HepG2 (cell line): ENCODE measurements at regions not wholly inside any gene's neighbourhood (a gene's known extent, or its start where the extent isn't known, plus 50 kb on each side); places are given as distances from the start of the nearest gene placed in this dataset.

Source experiments
- AHR ChIP-seq: IDR thresholded peaks from 2 replicates; pipeline ENCODE4 v1.6.1; 2018; ENCODE audit warnings: missing genetic modification reagents, missing compliant biosample characterization
- FLYWCH1 ChIP-seq: sonication (generic); formaldehyde crosslinking; IDR thresholded peaks from 2 replicates; pipeline ENCODE4 v1.8.1; 2023; ENCODE audit warnings: mild to moderate bottlenecking, missing genetic modification reagents
- FOXM1 ChIP-seq: sonication (generic); formaldehyde crosslinking; IDR thresholded peaks from 2 replicates; pipeline ENCODE4 v1.5.0; 2020; ENCODE audit warnings: missing genetic modification reagents
- GLI4 ChIP-seq: sonication (generic); formaldehyde crosslinking; IDR thresholded peaks from 2 replicates; pipeline ENCODE4 v1.5.1; 2020; ENCODE audit warnings: missing genetic modification reagents, mild to moderate bottlenecking, moderate library complexity, borderline replicate concordance
- MAZ ChIP-seq, 2 experiments: sonication (generic) in 1 of 2; formaldehyde crosslinking in 1 of 2; IDR thresholded peaks; 2 replicates each; pipeline versions ENCODE4 v1.5.0 to v1.6.1; 2012 to 2020; ENCODE audit warnings: low read depth in 2 of 2, mild to moderate bottlenecking in 2 of 2, borderline replicate concordance in 1 of 2, improper control_type of control experiment in 1 of 2, low read length in 1 of 2, missing genetic modification reagents in 1 of 2, moderate library complexity in 1 of 2
- NONO ChIP-seq, 2 experiments: fragments of 450-650 bp in 1 of 2; sonication (generic) in 1 of 2; formaldehyde crosslinking in 1 of 2; IDR thresholded peaks in 1 of 2; conservative IDR thresholded peaks in 1 of 2; 2 replicates each; pipeline versions ENCODE4 v1.6.1 to v1.8.0; 2017 to 2022; ENCODE audit warnings: mild to moderate bottlenecking in 1 of 2, missing genetic modification reagents in 1 of 2, moderate library complexity in 1 of 2
- POLR2A ChIP-seq, 2 experiments: IDR thresholded peaks; 2 replicates each; pipeline ENCODE4 v1.6.1; 2011; ENCODE audit warnings: low read depth in 2 of 2, low read length in 2 of 2, mild to moderate bottlenecking in 1 of 2, moderate library complexity in 1 of 2; ENCODE audit not compliant: insufficient read depth in 1 of 2
- PRPF4 ChIP-seq: fragments of 200-400 bp; formaldehyde crosslinking; IDR thresholded peaks from 2 replicates; pipeline ENCODE4 v1.6.1; 2016; ENCODE audit warnings: low read length, low read depth; ENCODE audit not compliant: poor library complexity, severe bottlenecking
- RFX3 ChIP-seq: IDR thresholded peaks from 2 replicates; pipeline ENCODE4 v1.6.1; 2016; ENCODE audit warnings: missing biosample characterization, missing genetic modification reagents
- SALL1 ChIP-seq: sonication (generic); formaldehyde crosslinking; IDR thresholded peaks from 2 replicates; pipeline ENCODE4 v1.8.0; 2022; ENCODE audit warnings: mild to moderate bottlenecking, missing genetic modification reagents
- SMC3 ChIP-seq: IDR thresholded peaks from 2 replicates; pipeline ENCODE4 v1.6.1; 2011; ENCODE audit warnings: low read length, improper control_type of control experiment
- SP5 ChIP-seq: IDR thresholded peaks from 2 replicates; pipeline ENCODE4 v1.6.1; 2016; ENCODE audit warnings: low read depth, borderline replicate concordance
- SRSF4 ChIP-seq: fragments of 200-400 bp; formaldehyde crosslinking; IDR thresholded peaks from one replicate; pipeline ENCODE4 v1.6.1; 2018; ENCODE audit warnings: mild to moderate bottlenecking, low read depth, low read length, moderate library complexity; ENCODE audit not compliant: poor library complexity, severe bottlenecking
- TCF7L2 ChIP-seq: IDR thresholded peaks from 2 replicates; pipeline ENCODE4 v1.6.1; 2011; ENCODE audit warnings: mild to moderate bottlenecking, low read depth, low read length, moderate library complexity
- WIZ ChIP-seq: sonication (generic); formaldehyde crosslinking; IDR thresholded peaks from 2 replicates; pipeline ENCODE4 v1.5.1; 2020; ENCODE audit warnings: mild to moderate bottlenecking, missing genetic modification reagents
- YY1 ChIP-seq: IDR thresholded peaks from 2 replicates; pipeline ENCODE4 v1.6.1; 2011; ENCODE audit warnings: low read length, low read depth, moderate library complexity, mild to moderate bottlenecking; ENCODE audit not compliant: insufficient read depth, insufficient replicate concordance
- ZFP36 ChIP-seq: fragments of 150-350 bp; IDR thresholded peaks from 2 replicates; pipeline ENCODE4 v1.6.1; 2018; ENCODE audit warnings: borderline replicate concordance, low read length, low read depth; ENCODE audit not compliant: partially characterized antibody
- ZKSCAN8 ChIP-seq: IDR thresholded peaks from 2 replicates; pipeline ENCODE4 v1.6.1; 2016; ENCODE audit warnings: borderline replicate concordance, missing genetic modification reagents, missing compliant biosample characterization
- ZNF224 ChIP-seq: sonication (generic); formaldehyde crosslinking; IDR thresholded peaks from 2 replicates; pipeline ENCODE4 v1.5.0; 2020; ENCODE audit warnings: mild to moderate bottlenecking, missing genetic modification reagents
- ZNF552 ChIP-seq: sonication (generic); formaldehyde crosslinking; IDR thresholded peaks from 2 replicates; pipeline ENCODE4 v1.9.0; 2022; ENCODE audit warnings: missing genetic modification reagents, mild to moderate bottlenecking, borderline replicate concordance
- ZNF615 ChIP-seq: sonication (generic); formaldehyde crosslinking; IDR thresholded peaks from 2 replicates; pipeline ENCODE4 v1.5.0; 2020; ENCODE audit warnings: mild to moderate bottlenecking, missing genetic modification reagents, borderline replicate concordance
- TF ChIP-seq, protein P1 (sequence below): sonication (generic); formaldehyde crosslinking; conservative IDR thresholded peaks from 2 replicates; pipeline ENCODE4 v1.8.0; 2022; ENCODE audit warnings: mild to moderate bottlenecking, moderate library complexity, missing genetic modification reagents
- TF ChIP-seq, protein P2 (sequence below): sonication (generic); formaldehyde crosslinking; conservative IDR thresholded peaks from 2 replicates; pipeline ENCODE4 v1.8.0; 2022; ENCODE audit warnings: low read depth, missing genetic modification reagents
- TF ChIP-seq, protein P3 (sequence below): IDR thresholded peaks from 2 replicates; pipeline ENCODE4 v1.6.1; 2016; ENCODE audit warnings: missing genetic modification reagents, missing compliant biosample characterization

DNA sequence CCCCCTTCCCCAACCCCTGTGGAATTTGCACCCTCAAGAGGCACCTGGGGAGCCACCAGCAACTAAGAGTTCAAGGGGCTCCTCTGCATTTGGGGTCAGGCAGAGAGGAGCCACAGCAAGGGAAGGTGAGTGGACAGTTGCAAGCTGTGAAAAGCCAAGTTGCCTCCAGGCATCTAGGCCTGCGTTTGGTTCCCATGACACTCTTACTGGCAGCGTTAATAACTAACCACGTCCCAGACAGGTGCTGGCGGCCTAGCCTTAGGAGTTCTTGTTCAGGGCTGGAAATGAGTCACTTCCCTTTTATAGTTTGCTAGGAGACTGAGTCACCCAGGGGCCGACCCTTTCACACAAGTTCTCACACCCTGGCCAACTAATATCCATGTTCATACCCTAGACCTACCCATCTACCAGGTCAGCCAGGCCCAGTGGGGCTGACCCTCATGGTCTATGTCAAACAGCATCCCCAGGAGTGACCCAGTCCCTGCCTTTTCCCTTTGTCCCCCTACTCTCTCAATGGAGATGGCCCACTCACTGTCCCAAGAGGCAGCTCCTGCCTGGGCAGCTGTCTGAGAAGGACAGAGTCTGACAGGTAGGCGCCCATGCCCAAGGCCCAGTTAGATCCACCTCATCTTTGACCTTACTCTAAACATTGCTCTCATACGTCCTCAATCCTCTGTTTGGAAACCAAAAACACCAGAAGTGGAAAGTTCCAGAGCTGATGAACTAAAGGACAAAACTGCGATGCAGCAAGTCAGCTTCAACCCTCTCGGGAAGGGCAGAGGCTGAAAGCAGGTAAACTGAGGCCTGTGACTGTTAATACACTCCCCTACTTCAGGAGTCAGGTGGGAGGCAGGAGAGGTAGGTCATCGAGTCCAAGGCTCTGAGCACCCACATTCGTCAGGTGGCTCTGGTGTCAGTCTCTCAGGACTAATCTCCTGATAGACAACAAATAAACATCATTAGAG, 300.6 kb downstream of the SOX9 start (continued):
- no peak for TF ChIP-seq ZFP36
- no peak for TF ChIP-seq SMC3
- TF ChIP-seq, protein P1, sequence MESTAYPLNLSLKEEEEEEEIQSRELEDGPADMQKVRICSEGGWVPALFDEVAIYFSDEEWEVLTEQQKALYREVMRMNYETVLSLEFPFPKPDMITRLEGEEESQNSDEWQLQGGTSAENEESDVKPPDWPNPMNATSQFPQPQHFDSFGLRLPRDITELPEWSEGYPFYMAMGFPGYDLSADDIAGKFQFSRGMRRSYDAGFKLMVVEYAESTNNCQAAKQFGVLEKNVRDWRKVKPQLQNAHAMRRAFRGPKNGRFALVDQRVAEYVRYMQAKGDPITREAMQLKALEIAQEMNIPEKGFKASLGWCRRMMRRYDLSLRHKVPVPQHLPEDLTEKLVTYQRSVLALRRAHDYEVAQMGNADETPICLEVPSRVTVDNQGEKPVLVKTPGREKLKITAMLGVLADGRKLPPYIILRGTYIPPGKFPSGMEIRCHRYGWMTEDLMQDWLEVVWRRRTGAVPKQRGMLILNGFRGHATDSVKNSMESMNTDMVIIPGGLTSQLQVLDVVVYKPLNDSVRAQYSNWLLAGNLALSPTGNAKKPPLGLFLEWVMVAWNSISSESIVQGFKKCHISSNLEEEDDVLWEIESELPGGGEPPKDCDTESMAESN (CRISPR knock-in tag), result no peak; the same call in 1 of the 2 replicates
- no peak for TF ChIP-seq ZNF552 (CRISPR knock-in tag)
- peak; percentile 72; the same call in 1 of the 2 replicates for TF ChIP-seq ZNF224 (CRISPR knock-in tag)
- peak; percentile 95 for TF ChIP-seq SALL1 (CRISPR knock-in tag)
- no peak for TF ChIP-seq FLYWCH1 (CRISPR knock-in tag)
- TF ChIP-seq POLR2A (IDR thresholded peaks at IDR 0.05; ENCODE audit: insufficient read depth in 1 of 2, low read depth in 2 of 2, low read length in 2 of 2), result peak; percentile 48 to 68
- TF ChIP-seq, protein P2, sequence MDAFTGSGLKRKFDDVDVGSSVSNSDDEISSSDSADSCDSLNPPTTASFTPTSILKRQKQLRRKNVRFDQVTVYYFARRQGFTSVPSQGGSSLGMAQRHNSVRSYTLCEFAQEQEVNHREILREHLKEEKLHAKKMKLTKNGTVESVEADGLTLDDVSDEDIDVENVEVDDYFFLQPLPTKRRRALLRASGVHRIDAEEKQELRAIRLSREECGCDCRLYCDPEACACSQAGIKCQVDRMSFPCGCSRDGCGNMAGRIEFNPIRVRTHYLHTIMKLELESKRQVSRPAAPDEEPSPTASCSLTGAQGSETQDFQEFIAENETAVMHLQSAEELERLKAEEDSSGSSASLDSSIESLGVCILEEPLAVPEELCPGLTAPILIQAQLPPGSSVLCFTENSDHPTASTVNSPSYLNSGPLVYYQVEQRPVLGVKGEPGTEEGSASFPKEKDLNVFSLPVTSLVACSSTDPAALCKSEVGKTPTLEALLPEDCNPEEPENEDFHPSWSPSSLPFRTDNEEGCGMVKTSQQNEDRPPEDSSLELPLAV (CRISPR knock-in tag), result no peak
- TF ChIP-seq ZKSCAN8 (CRISPR knock-in tag), result 0 out of 2 replicates have a peak, but pooled peaks have one; percentile 62
- TF ChIP-seq FOXM1, result no peak
- no peak; the same call in 1 of the 2 replicates for TF ChIP-seq TCF7L2
- no peak for TF ChIP-seq PRPF4
- TF ChIP-seq ZNF615, result no peak; the same call in 1 of the 2 replicates
- TF ChIP-seq SP5, result peak; percentile 62
- TF ChIP-seq, protein P3, sequence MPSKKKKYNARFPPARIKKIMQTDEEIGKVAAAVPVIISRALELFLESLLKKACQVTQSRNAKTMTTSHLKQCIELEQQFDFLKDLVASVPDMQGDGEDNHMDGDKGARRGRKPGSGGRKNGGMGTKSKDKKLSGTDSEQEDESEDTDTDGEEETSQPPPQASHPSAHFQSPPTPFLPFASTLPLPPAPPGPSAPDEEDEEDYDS (CRISPR knock-in tag), result peak; percentile 96
- TF ChIP-seq MAZ (IDR thresholded peaks at IDR 0.05; ENCODE audit: borderline replicate concordance, low read depth, low read length), result no peak
- TF ChIP-seq MAZ (CRISPR knock-in tag; IDR thresholded peaks at IDR 0.05; ENCODE audit: low read depth), result peak; percentile 64
- no peak for TF ChIP-seq WIZ (CRISPR knock-in tag)
- no peak for TF ChIP-seq NONO (IDR thresholded peaks at IDR 0.05)
- TF ChIP-seq NONO (CRISPR knock-in tag; conservative IDR thresholded peaks at IDR 0.05), result no peak
- TF ChIP-seq AHR (CRISPR knock-in tag), result no peak
- no peak for TF ChIP-seq SRSF4
- no peak for TF ChIP-seq GLI4 (CRISPR knock-in tag)
- TF ChIP-seq RFX3 (CRISPR knock-in tag), result peak; percentile 77
- no peak for TF ChIP-seq YY1
